GM12873 (cell line): ENCODE measurements at regions not wholly inside any gene's neighbourhood (a gene's known extent, or its start where the extent isn't known, plus 50 kb on each side); places are given as distances from the start of the nearest gene placed in this dataset.

ENCODE experiments used
- CTCF ChIP-seq: IDR thresholded peaks from 2 replicates; pipeline ENCODE4 v1.5.1; 2012; ENCODE audit warnings: low read depth, mild to moderate bottlenecking, moderate library complexity, low read length, control low read depth; ENCODE audit not compliant: insufficient read depth; ENCODE audit errors: missing control alignments

DNA sequence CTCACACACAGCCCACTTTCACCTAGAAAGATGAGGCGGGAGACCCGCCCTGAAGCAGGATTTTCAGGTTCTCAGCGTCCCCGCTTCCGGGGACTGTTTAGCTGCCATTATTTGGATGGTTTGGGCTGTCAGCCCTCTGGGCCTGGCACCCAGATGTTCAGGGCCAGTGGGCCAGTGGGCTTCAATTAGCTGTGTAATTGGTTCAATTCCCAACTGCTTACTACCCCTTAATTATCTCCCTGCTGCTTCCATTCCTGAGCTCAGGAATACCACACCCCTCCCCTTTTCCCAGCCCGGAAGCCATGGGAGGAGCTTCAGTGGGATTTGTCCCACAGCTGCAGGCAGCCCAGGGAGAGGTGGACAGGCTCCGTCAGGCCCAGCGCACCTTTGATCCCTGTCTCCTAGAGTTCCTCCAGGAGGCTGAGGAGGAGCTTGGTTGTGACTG is 114.1 kb upstream of the MYCN start:
- no peak for TF ChIP-seq CTCF

DNA sequence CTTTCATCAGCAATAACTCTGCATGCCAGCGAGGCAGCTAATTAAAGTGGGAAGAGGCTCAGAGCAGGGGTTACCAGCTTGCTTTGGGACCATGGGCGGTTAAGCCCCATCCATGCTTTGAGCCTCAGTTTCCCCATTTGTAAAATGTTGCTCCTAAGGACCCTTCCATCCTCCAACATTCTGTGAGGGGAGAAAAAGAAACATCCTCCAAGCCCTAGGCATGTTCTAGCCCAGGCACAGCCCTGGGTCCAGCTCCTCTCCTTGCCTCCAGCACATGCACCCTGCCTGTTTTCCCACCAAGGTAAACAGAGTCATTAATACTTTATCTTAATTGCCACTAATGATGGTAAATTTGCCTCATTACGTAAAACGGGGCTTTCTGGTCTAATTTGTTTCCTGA is 113.3 kb upstream of the MYCN start:
- no peak for TF ChIP-seq CTCF

DNA sequence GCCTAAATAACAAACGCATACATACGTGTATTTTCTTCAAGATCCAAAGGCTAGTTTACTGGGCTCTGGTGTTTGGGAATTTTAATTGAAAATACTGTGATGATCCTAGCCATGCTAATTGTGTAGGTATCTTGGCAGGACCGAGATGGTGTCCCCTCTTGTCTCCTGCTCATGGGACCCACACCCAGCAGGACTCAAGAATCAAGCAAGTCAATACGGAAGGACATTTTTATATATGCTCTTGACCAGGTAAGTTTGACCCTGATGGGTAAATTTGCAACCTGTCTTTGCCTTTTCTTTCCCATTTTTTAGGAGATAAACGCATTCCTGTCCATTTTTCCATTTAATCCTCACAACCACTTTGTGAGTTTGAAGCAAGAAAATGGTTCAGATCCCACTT is 111.8 kb upstream of the MYCN start:
- TF ChIP-seq CTCF, result no peak

- TF ChIP-seq CTCF, result no peak
These were observed 111.1 kb upstream of the MYCN start for GRCh38 chr2:15829091-15829801.

- TF ChIP-seq CTCF, result no peak
These were observed 110.4 kb upstream of the MYCN start for GRCh38 chr2:15829985-15830384.

- TF ChIP-seq CTCF, result no peak
These were observed 109.3 kb upstream of the MYCN start for GRCh38 chr2:15830937-15831549.

GRCh38 chr2:15832030-15832709 is 108.2 kb upstream of the MYCN start:
- TF ChIP-seq CTCF, result no peak
